B cell (primary cell): ENCODE measurements at regions not wholly inside any gene's neighbourhood (a gene's known extent, or its start where the extent isn't known, plus 50 kb on each side); places are given as distances from the start of the nearest gene placed in this dataset.

ENCODE experiments used
- ATAC-seq: fragments of 200-7000 bp; cut with Tn5 transposase; one replicate; pipeline ENCODE4 v1.10.0; 2021; ENCODE audit warnings: low read depth, mild to moderate bottlenecking, moderate number of reproducible peaks, moderate library complexity
- CTCF ChIA-PET: fragments of 350-600 bp; sonication (Branson Sonifier 250); formaldehyde crosslinking; loops from one replicate; lab custom pipeline; 2021; ENCODE audit warnings: antibody characterized with exemption, inconsistent platforms; lab: Charles Lee
- POLR2A ChIA-PET: fragments of 350-600 bp; sonication (Branson Sonifier 250); formaldehyde crosslinking; loops from one replicate; lab custom pipeline; 2021; ENCODE audit warnings: antibody characterized with exemption; lab: Charles Lee
- DNase-seq: peaks from one replicate; pipeline ENCODE4 v3.0.0; 2013
- H2AFZ ChIP-seq: 2 replicates; pipeline ENCODE4 v1.6.1; 2012; ENCODE audit warnings: mild to moderate bottlenecking, low read depth, low read length; ENCODE audit not compliant: insufficient read depth, poor library complexity, severe bottlenecking
- H3K27ac ChIP-seq, 2 donors: 1 replicate in 1 of 2; 2 replicates in 1 of 2; pipeline ENCODE4 v1.5.1; 2012 to 2013; ENCODE audit warnings: low read length in 2 of 2, mild to moderate bottlenecking in 2 of 2, moderate library complexity in 1 of 2
- H3K27me3 ChIP-seq, 4 experiments: fragments of 200-600 bp in 1 of 4; sonication (generic) in 1 of 4; replicated peaks in 1 of 4; 1 replicate in 2 of 4; 2 replicates in 2 of 4; pipeline versions ENCODE4 v1.6.1 to v1.7.0; 2013 to 2016; ENCODE audit warnings: low read length in 3 of 4, mild to moderate bottlenecking in 2 of 4, mixed read lengths in 1 of 4, moderate library complexity in 1 of 4; ENCODE audit not compliant: insufficient read depth in 4 of 4, control insufficient read depth in 3 of 4; ENCODE audit errors: control extremely low read depth in 1 of 4
- H3K36me3 ChIP-seq, 2 experiments: replicated peaks in 1 of 2; 1 replicate in 1 of 2; 2 replicates in 1 of 2; pipeline versions ENCODE4 v1.6.1 to v1.7.1; 2013; ENCODE audit warnings: low read length in 1 of 2; ENCODE audit not compliant: insufficient read depth in 2 of 2, control insufficient read depth in 1 of 2; ENCODE audit errors: control extremely low read depth in 1 of 2, extremely low read depth in 1 of 2
- H3K4me1 ChIP-seq, 2 donors: fragments of 200-600 bp in 1 of 2; sonication (generic) in 1 of 2; 1 replicate in 1 of 2; 2 replicates in 1 of 2; pipeline versions ENCODE4 v1.5.1 to v1.6.1; 2013 to 2017; ENCODE audit warnings: low read length in 2 of 2; ENCODE audit not compliant: control insufficient read depth in 2 of 2, insufficient read depth in 2 of 2
- H3K4me2 ChIP-seq: replicated peaks from 2 replicates; pipeline ENCODE3; 2012; ENCODE audit warnings: mild to moderate bottlenecking, low read depth, low read length; ENCODE audit not compliant: poor library complexity, severe bottlenecking
- H3K4me3 ChIP-seq, 5 experiments: fragments of 200-600 bp in 1 of 5; sonication (generic) in 1 of 5; 1 replicate in 3 of 5; 2 replicates in 2 of 5; pipeline versions ENCODE4 v1.5.1 to v1.7.0; 2011 to 2016; ENCODE audit warnings: low read length in 4 of 5, mild to moderate bottlenecking in 4 of 5, low read depth in 2 of 5, control low read depth in 1 of 5, moderate library complexity in 1 of 5; ENCODE audit not compliant: insufficient read depth in 1 of 5; ENCODE audit errors: control extremely low read depth in 1 of 5, extremely low read depth in 1 of 5
- H3K79me2 ChIP-seq: fragments of 200-600 bp; sonication (generic); one replicate; pipeline ENCODE4 v1.6.0; 2016; ENCODE audit warnings: low read length; ENCODE audit not compliant: control insufficient read depth, insufficient read depth
- H3K9ac ChIP-seq: fragments of 200-600 bp; sonication (generic); 2 replicates; pipeline ENCODE4 v1.6.1; 2017; ENCODE audit warnings: mild to moderate bottlenecking, low read length, moderate library complexity
- H3K9me3 ChIP-seq, 3 donors: one replicate each; pipeline versions ENCODE4 v1.6.1 to v1.7.1; 2013; ENCODE audit warnings: low read length in 2 of 3; ENCODE audit not compliant: control insufficient read depth in 2 of 3, insufficient read depth in 1 of 3; ENCODE audit errors: control extremely low read depth in 1 of 3
- H4K20me1 ChIP-seq: 2 replicates; pipeline ENCODE4 v1.6.0; 2012; ENCODE audit warnings: mild to moderate bottlenecking, low read length; ENCODE audit not compliant: insufficient read depth, control insufficient read depth, poor library complexity, severe bottlenecking
- H3K27ac Mint-ChIP-seq: one replicate; pipeline ENCODE4 v1.8.0; 2021; ENCODE audit warnings: mixed read lengths
- H3K27me3 Mint-ChIP-seq: one replicate; pipeline ENCODE4 v1.8.0; 2021; ENCODE audit warnings: mixed read lengths
- H3K4me1 Mint-ChIP-seq: one replicate; pipeline ENCODE4 v1.8.0; 2021; ENCODE audit warnings: mixed read lengths
- H3K4me3 Mint-ChIP-seq: one replicate; pipeline ENCODE4 v1.8.0; 2021; ENCODE audit warnings: mixed read lengths
- H3K9me3 Mint-ChIP-seq: one replicate; pipeline ENCODE4 v1.8.0; 2022; ENCODE audit warnings: mixed read lengths; ENCODE audit not compliant: insufficient read depth
- EZH2 ChIP-seq: IDR thresholded peaks from 2 replicates; pipeline ENCODE4 v1.6.1; 2012; ENCODE audit warnings: borderline replicate concordance, low read depth, mild to moderate bottlenecking, moderate library complexity, low read length; ENCODE audit not compliant: insufficient read depth, poor library complexity, severe bottlenecking
- WGBS: methylation state at CpG from one replicate; pipeline ENCODE4 v1.1.5; 2013; ENCODE audit warnings: missing lambda C conversion rate; ENCODE audit not compliant: insufficient coverage; 5-methylcytosine and 5-hydroxymethylcytosine counted together
- intact Hi-C: fragments of 100-400 bp; cut with micrococcal nuclease; formaldehyde crosslinking; loops from one replicate; pipeline ENCODE4 v1.10.0; 2022
- TF ChIP-seq, protein P1 (sequence below): fragments of 200-600 bp; IDR thresholded peaks from one replicate; pipeline ENCODE4 v1.8.0; 2022; ENCODE audit warnings: antibody characterized with exemption, mild to moderate bottlenecking

DNA sequence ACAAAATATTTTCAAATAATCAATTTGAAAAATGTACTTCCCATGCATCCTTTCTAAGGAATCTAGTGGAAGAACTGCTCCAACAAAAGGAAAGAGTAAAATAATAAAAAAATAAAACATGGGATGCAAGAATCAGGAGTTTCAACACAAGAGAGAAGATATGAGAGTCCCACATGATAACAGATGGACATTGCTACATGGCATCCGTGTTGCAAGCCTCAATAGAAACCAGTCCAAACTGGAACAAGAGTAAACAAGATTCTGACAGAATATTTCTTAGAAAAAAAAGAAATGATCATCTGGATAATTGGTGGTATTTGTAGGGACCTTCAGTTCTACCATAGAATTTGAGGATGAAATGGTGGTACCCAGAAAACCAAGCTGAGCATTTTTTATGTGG, 186.8 kb downstream of the FRK start:
- H3K4me3 ChIP-seq = no peak overlapping the region
- no peak for ATAC-seq
- peaks cover 0 to 5% (median 0%) of the 10 kb centered on the region in 4 experiments for H3K27me3 ChIP-seq
- peaks cover 5% of the 10 kb centered on the region for H3K27me3 Mint-ChIP-seq
- ChIA-PET POLR2A (no interaction called here), CTCF (no interaction called here)
- WGBS = no CpG with 5 or more reads among the region's 1 CpG
- H3K79me2 ChIP-seq = no peaks in the 10 kb centered on the region
- no peak overlapping the region for H3K4me2 ChIP-seq
- no peaks in the 10 kb centered on the region for H3K36me3 ChIP-seq
- no peaks in the 10 kb centered on the region for H3K4me1 Mint-ChIP-seq
- no peak overlapping the region for H3K27ac ChIP-seq
- no peak for DNase-seq
- H3K27ac Mint-ChIP-seq = no peak overlapping the region
- H3K9ac ChIP-seq = no peak overlapping the region
- no peak overlapping the region for H3K4me3 Mint-ChIP-seq
- intact Hi-C loops = no loop called here
- no peak overlapping the region for H2AFZ ChIP-seq
- no peaks in the 10 kb centered on the region for H3K4me1 ChIP-seq
- no peaks in the 10 kb centered on the region for H4K20me1 ChIP-seq
- H3K9me3 ChIP-seq = no peaks in the 10 kb centered on the region
- TF ChIP-seq, protein P1, sequence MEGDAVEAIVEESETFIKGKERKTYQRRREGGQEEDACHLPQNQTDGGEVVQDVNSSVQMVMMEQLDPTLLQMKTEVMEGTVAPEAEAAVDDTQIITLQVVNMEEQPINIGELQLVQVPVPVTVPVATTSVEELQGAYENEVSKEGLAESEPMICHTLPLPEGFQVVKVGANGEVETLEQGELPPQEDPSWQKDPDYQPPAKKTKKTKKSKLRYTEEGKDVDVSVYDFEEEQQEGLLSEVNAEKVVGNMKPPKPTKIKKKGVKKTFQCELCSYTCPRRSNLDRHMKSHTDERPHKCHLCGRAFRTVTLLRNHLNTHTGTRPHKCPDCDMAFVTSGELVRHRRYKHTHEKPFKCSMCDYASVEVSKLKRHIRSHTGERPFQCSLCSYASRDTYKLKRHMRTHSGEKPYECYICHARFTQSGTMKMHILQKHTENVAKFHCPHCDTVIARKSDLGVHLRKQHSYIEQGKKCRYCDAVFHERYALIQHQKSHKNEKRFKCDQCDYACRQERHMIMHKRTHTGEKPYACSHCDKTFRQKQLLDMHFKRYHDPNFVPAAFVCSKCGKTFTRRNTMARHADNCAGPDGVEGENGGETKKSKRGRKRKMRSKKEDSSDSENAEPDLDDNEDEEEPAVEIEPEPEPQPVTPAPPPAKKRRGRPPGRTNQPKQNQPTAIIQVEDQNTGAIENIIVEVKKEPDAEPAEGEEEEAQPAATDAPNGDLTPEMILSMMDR = no peak
- no peak for TF ChIP-seq EZH2
- no peaks in the 10 kb centered on the region for H3K9me3 Mint-ChIP-seq

DNA sequence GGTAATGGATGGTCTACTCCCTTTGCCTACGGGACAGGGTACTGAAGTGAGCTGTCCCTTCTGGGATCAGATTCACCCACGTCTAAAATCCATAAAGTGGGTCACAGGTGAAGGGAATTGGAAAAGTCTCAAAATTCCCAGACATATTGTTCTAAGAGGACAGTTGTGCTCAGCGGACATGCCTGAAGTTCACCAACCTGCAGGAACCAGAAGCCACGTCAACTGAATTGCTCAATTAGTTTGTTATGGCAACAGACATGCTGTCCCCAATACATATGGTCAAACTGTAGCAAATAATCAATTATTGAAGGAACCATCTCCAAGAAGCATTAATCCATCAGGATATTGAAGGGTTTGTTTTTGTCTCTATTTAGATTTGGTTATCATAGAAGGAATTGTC, 190.2 kb downstream of the FRK start:
- no peaks in the 10 kb centered on the region for H3K4me1 Mint-ChIP-seq
- CTCF ChIA-PET = no interaction called here
- WGBS = 64% methylated on average over 4 of the region's 4 CpGs

More for the DNA sequence above, 190.2 kb downstream of the FRK start:
- intact Hi-C loops = no loop called here
- POLR2A ChIA-PET = no interaction called here
- H3K27ac Mint-ChIP-seq = no peak overlapping the region
- Histone ChIP-seq H3K9ac (no peak overlapping the region), H3K27me3 (peaks cover 0 to 5% (median 0%) of the 10 kb centered on the region in 4 experiments), H4K20me1 (no peaks in the 10 kb centered on the region), H3K4me3 (no peak overlapping the region), H3K27ac (no peak overlapping the region), H3K4me1 (no peaks in the 10 kb centered on the region), H3K36me3 (no peaks in the 10 kb centered on the region), H3K9me3 (no peaks in the 10 kb centered on the region), H3K4me2 (no peak overlapping the region), H2AFZ (no peak overlapping the region), H3K79me2 (no peaks in the 10 kb centered on the region)
- no peak for ATAC-seq
- DNase-seq = no peak
- TF ChIP-seq, protein P1 = no peak
- no peak for TF ChIP-seq EZH2
- H3K9me3 Mint-ChIP-seq = no peaks in the 10 kb centered on the region
- H3K4me3 Mint-ChIP-seq = no peak overlapping the region
- H3K27me3 Mint-ChIP-seq = peaks cover 5% of the 10 kb centered on the region
